NCI-H2029 (cell line): ENCODE measurements at regions not wholly inside any gene's neighbourhood (a gene's known extent, or its start where the extent isn't known, plus 50 kb on each side); places are given as distances from the start of the nearest gene placed in this dataset.
A peak's percentile ranks its signal among the peaks of the same experiment; 100 is the strongest.
"Not testable (repeated sequence)": the region's sequence is repeated elsewhere in the genome, so short reads cannot be mapped to it uniquely, and the experiment has no call there.

ENCODE experiments used
- DNase-seq: peaks from one replicate; lab custom pipeline; 2025; lab: John Stamatoyannopoulos, UW

DNA sequence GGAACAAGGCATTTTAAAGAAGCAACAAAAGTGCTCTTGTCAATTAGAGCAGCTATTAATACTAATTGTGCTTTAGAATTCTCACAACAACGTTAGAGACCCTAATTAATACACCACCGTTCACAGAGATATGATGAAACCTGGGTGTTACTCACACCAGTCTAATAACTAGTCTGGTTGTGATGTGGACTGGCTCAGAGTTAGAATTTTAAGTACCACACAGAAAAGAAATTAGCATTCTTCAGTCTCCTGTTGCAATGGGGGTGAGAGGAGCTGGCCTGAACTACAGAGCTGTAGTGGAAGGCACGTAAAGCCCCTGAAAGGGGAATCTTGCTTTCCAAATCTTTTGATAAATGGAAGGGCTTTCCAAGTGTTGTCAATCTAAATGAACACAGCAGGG, 240.8 kb upstream of the TOX3 start:
- no peak for DNase-seq

DNA sequence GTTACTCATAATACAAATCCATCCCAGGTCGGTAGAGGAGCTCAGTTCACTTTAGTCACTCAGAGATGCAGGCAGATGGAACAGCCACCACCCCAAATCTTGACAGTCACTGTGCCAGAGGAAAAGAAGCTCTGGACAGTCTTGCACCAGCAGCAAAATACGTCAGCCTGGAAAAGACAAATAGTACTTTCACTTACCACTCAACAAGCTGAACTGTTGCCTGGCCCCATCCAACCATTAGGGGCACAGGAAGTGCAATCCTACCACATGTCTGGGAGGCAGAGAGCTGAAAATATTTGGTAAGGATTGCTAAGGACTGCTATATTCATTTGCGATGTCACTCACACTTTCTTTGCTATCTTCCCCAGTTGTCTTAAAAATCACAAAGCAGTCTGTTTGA, 239.1 kb upstream of the TOX3 start:
- DNase-seq: no peak

DNA sequence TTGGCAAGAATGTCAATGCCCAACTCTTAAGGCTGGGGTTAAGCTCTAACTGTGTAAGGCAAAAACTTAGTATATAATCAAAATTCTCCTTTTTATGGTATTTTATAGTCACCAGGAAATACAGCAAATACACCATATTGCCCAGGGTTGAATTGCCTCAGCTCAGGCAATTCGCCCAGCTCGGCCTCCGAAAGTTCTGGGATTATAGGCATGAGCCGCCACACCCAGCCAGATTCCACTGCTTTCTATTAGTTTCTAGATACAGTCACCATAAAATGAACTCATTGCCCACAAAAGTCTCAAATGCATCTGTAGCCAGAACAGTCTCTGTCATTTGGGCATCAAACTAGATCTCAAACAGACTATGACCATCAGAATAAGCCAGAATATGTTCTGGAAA, 238.7 kb upstream of the TOX3 start:
- DNase-seq: no peak

DNA sequence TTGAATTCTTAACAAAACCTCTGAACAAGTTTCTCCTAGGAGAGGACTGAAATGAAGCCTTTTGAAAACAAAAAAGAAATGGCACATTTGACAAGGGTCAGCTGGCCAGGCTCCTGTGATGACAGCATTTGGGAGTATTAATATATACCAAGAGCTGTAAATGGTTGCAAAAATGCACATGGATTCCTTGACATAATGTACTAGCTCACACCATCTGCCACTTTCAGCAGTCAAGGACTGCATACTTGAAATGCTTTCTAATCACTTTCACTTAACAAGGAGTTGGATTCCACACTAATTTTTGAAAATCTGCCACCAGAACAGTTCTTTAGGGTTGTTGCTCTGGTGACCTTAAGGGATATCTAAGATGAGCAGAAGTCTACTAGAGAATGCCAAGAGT, 236.7 kb upstream of the TOX3 start:
- DNase-seq: no peak

DNA sequence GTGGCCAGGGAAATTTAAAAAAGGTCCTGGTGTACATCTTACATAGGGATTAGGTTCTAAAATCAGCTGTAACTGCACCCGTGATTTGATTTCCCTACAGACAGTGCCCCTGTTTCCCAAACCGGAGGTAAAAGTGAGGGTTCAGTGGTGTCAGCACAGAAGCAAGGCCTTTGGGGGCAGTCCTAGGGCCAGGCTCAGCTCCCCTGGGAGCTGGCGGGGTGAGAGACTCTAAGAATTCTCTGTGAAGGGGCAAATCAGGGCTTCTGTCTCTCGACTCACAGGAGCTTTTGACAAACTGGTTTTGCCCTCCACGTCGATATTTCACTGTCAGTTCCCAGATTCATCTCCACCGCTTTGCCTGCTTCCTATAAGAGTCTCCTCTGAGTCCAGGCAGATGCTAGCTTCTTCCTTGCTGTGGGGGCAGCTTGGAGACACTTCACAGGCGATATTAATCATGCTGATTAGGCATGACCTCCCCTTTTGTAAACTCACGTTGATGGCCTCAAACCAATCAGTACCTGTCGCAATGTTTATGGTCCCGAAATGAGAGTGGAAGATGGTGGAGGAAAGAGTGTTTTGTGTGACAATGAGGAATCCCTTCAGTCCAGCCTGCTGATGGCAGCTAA, 234.2 kb upstream of the TOX3 start:
- no peak for DNase-seq

DNA sequence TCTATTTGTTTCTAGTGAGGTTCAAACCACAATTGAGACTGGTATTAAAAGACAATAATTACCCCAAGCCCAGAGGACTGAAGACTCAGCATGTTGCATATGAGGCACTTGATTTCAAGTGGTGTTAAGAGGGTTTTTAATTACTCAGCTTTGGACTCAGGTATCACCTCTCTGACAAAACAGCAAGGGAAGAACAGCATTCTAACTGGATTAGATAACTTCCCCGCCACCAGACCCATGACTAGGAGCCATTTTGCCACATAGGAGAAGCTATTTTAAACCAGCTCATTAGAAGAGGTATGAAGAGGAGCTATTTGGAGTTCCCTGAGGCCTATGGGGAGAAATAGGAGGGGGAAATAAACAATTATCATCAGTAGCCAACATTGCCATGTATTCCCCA, 226.1 kb upstream of the TOX3 start:
- peak; percentile 60 for DNase-seq

DNA sequence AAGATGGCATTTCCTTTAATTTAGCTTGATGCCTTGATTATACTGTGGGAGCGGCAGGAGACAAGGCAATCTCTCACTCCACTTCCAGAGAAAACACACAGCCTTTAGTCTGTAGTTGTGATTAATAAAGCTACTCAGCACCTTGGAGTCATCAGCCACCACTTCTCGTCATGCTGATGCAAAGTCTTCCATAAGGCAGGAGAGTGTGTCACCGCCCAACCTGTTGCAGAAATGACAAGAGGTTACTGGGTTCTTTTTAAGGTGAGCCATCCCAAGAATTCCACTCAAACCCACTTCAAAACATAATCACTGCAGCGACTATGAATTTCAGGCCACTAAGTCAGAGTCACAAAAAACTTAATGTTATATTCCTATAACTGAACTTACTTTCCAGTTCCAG, 223.9 kb upstream of the TOX3 start:
- no peak for DNase-seq

DNA sequence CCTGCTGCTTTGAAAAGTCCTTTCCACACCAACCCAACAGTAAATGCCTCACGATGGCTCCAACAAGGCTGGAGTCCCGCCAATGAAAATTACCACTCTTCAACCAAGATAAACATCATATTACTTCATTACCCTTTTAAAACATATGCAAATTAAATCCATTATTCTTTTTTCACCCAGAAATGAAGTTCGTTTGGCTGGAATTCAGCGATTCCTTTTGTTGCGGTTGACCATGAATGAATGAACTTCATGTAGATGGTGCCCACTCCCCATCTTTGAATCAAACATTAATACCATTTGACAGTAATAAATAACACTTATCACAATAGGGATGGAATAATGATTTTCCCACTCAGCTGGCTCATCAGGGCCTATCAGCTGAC, 211.5 kb upstream of the TOX3 start:
- no peak for DNase-seq

DNA sequence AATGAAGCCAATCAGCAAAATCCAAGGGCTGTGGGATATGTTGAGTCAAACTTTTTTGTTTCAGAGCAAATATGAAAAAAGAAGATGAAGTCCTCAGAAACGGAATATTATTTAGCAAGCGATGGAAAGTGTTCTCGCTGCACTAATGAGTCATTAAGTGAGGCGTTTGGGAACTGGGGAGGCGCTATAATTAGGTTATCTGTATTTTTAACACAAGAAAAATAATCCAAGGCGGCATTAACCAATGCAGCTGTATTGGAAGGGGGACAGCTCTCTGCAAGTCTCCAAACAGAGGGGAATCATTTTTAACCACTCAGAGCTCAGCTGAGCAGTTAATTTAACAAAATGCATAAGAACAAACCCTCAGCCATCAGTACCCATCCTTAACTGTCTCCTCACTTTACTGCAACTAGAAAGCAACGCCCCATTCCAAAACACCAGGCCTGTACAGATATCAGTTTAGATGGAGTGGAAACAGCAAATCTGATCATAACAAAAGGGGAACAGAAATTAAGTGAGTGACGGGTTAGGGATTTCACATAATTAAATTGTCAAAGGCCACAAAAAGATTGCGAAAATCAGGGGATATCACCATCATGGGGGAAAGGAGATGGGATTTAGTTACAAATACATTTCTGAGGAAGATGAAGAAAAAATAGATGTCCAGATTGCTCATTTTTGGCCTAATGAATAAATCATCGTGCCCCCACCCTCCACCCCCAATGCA, 211.0 kb upstream of the TOX3 start:
- DNase-seq: no peak

DNA sequence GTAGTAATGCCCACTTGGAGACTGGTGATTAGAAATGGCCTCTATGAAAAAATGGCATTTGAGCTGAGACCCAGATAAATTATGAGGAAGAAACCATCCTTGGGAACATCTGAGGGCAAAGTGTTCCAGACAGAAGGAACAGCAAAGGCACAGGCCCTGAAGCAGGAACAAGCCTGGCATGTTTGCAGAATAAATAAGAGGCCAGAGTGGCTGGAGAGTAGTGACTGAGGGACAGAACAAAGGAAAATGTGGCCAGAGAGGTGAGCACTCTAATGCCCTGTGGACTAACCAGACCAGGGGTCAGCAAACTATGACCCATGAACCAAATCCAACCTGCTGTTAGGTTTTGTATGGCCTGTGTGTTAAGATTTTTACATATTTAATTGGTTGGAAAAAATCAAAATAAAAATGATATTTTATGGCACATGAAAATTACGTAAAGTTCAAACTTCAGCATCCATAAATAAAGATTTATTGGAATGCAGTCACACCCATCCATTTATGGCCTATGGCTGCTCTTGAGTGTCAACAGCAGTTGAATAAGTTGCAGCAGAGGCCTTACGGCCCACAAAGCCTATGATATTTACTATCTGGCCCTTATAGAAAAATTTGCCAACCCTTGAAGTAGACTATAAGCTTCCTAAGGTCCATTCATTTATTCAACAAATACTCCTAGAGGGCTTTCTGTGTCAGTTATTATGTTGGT, 210.0 kb upstream of the TOX3 start:
- DNase-seq: no peak

DNA sequence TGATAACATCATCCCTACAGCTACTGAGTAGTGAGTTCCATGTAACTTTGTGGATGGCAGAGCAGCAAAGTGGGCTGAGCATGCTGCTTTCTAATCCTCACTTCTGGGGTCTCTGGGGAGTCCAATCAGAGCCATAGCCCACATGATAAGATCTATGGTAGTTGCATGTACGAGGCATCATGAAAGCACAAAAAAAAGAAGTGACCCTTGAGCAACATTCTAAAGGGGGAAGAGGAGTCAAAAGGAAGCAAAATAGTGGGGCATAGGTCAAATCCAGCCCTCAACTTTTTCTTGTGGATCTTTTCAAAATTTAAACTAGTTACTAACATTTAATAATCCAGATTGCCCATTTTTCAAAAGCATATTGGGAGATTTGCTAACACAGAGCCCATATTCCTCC, 208.5 kb upstream of the TOX3 start:
- DNase-seq: no peak

DNA sequence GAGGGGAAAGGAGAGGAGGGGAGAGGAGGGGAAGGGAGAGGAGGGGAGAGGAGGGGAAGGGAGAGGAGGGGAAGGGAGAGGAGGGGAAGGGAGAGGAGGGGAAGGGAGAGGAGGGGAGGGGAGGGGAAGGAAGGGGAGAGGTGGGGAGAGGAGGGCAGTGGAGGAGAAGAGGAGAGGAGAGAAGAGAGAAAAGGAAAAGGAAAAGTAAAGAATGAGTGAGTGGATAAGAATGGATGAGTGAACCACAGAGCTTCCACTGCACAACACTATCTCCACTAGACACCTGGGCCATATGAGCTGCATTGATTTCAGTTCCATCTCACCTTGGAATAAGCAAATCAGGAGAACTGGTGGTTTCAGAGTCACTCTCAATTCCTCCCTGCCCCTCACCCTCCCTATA, 204.1 kb upstream of the TOX3 start:
- DNase-seq: no peak

DNA sequence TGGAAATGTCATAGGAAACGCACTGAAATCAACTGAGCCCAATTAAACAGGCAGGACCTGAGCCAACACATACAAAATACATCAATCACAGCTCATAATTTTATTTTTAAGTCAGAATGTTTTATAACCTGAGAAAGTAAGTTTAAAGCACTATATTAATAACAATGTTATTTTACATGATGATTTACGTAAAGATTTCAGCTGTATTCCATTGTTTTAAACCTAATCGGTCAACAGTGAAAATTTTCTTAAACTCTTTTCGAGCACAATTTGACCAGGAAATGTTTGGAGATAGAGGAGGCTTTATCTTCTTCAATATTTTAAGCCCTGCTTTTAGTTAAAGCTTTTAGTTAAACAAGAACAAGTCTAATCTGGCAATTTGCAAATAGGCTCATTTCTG, 201.8 kb upstream of the TOX3 start:
- no peak for DNase-seq

DNA sequence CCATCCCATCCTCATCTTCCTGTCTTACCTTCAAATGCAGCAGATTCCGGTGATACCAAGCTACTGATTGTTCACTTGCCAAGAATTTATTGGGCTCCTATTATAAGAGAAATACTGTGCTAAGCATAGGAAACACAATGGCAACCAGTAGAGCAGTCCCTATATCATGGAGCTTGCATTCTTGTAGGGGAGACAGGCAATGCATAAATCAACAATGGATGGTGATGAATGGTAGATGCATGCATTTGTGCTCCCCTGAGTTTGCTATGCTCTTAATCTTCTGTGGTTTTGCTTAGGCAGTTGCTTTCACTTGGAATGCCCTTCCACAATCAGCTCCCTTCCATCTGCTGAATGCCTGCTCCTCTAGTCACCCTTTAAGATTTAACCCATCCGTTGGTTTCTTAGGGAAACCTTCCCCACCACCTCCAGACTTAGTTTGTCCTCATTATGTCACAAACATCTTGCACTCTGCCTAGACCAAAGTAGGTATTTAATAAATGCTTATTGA, 200.2 kb upstream of the TOX3 start:
- DNase-seq: no peak

DNA sequence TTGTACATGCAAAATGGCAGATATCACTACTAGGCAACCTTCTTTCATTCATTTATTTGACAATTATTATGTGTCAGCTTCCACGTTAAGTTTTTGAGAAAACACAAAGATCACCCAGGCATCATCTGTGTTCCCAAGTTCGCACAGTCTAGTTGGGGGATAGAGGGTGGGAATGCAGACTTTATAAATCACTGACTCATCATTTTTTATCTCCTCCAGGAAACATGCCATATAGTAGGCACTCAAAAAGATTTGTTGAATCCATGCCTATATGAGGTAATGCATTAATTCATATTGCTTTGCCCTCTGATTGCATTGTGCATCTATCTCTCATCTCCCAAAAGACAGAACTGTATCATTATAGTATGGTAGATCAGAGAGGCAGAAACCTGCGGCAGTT, 196.8 kb upstream of the TOX3 start:
- no peak for DNase-seq

DNA sequence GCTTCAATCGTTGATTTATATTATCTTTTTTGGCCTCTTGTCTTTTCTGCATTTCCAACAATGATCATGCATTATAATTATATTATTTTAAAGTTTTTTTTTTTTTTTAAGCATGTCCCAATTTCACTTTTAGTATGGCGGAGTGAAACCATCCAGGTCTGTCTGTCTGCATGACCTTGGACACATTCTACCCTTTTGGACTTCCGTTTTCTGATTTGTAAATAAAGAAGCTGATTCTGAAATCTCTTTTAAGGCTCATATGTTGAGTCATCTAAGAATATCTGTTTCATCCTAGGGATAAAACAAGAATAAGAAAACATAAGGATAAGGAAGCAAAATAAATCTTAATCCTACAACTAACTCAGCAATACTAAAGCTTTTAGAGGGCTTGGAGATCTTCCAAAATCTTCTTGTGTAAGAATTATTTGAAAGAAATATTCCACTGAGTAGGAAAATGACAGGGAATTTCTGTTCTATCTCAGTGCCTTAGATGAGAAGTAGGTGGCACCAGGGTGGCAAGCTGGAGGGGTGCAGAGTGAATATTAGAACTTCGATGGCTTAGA, 195.7 kb upstream of the TOX3 start:
- DNase-seq: no peak

DNA sequence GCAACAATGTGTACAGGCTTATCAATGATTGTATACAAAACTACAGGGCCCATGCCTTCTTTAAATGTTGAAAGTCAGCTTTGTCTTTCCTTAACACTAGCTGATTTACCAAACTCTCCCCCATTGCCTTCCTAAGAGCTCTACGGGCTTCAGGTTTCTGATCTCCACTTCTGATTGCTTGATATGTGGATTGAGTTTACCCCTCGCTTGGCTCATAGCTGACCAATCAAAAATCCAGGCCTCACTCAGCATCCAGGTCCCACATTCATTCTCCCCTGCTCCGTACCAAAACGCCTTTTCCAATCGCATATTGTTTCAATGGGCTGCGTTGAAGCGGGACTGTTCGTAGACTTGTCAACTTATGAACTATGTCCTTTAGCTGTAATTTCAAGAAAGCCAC, 195.1 kb upstream of the TOX3 start:
- DNase-seq: no peak

DNA sequence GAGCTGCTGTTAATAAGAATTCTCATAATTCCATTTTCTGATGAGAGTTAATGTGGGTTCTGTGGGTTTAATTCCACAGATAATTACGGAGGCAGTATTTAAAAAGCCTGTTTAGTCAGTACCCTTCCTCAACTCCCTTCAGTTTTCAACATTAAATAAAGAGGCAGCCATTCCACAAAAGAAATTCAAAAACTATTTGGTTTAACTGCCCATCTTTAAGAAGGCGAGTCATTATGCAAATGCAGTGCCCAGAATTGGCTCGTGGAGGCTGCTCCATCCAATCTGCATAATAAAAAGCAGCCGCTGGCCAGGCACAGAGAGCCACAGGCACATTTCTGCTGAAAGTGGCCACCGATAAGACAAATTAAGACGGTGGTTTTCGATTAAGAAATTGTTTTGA, 194.4 kb upstream of the TOX3 start:
- DNase-seq: no peak

DNA sequence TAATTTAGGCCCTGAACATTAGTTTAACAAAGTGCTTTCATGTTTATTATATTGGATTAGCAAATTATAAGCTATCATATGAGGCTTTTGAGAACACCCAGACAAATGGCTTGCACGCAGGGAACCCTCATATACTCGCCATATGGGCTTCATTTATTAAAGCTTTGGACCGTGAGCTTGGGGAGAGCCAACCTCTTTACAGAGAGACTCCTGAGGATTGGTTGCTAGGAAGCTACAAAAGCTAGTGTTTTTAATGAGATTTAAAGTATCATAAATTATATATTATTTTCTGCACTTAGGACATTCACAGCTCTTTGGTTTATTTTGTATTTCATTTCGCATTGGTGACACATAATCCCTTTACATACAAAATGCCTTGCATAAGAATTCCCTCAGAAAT, 193.8 kb upstream of the TOX3 start:
- no peak for DNase-seq

DNA sequence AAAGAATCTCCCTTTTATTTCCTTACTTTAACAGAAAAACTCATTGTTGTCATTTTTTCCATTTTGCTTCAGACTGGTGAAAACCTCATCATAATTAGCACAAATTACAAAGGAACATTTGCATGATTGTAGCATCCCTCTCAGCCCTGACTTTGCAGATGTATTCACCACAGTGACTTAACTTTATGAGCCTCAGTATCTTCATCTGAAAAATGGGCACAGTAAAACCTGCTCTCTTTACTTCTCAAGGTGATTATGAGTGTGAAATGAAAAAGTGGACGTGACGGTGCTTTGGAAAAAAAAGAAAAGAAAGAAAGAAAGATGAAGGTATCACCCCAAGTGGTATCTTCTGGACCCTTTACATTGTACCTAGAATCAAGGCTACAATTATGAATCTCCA, 193.4 kb upstream of the TOX3 start:
- no peak for DNase-seq

DNA sequence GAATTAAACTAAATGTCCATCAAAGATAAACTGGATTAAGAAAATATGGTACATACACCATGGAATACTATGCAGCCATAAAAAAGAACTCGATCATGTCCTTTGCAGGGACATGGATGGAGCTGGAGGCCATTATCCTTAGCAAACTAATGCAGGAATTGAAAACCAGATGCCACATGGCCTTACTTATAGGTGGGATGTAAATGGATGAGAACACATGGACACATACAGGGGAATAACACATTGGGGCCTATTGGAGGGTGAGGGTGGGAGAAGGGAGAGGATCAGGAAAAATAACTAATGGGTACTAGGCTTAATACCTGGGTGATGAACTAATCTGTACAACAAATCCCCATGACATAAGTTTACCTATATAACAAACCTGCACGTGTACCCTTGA, 192.0 kb upstream of the TOX3 start:
- not testable (repeated sequence) for DNase-seq

DNA sequence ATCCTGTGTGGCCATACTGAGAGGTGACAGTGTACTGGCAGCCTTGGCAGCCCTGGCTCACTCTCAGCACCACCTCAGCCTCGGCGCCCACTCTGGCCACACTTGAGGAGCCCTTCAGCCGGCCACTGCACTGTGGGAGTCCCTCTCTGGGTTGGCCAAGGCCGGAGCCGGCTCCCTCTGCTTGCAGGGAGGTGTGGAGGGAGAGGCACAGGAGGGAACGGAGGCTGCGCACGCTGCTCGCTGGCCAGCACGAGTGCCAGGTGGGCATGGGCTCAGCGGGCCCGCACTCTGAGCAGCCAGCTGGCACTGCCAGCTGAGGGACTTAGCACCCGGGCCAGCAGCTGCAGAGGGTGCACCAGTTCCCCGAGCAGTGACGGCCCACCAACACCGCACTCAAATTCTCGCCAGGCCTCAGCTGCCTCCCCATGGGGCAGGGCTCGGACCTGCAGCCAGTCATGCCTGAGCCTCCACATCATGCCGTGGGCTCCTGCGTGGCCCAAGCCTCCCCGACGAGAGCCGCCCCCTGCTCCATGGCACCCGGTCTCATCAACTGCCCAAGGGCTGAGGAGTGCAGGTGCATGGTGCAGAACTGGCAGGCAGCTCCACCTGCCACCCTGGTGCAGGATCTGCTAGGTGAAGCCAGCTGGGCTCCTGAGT, 184.4 kb upstream of the TOX3 start:
- no peak for DNase-seq

DNA sequence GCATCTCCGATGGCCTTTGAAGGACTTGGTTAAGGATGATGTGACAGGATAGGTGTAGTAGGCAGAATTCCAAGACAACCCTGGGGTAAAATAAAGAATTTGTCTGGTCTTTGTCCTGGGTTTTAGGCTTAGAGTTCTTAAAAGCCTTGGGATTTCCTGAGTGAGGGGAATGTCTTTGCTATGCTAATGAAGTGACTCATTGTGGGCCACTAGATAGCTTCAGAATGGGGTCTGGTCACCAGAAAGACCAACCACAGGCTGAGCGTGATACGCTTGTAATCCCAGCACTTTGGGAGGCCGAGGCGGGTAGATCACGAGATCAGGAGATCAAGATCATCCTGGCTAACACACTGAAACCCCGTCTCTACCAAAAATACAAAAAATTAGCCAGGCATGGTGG, 182.8 kb upstream of the TOX3 start:
- DNase-seq: no peak
